Smooth muscle cell (in vitro differentiated cells): ENCODE measurements at regions not wholly inside any gene's neighbourhood (a gene's known extent, or its start where the extent isn't known, plus 50 kb on each side); places are given as distances from the start of the nearest gene placed in this dataset.
"Not testable (repeated sequence)": the region's sequence is repeated elsewhere in the genome, so short reads cannot be mapped to it uniquely, and the experiment has no call there.

Experiments
- DNase-seq: peaks from one replicate; lab custom pipeline; 2025; ENCODE audit not compliant: unreplicated experiment; lab: John Stamatoyannopoulos, UW
- H2AFZ ChIP-seq: fragments of 200-600 bp; sonication (generic); 2 replicates; pipeline ENCODE4 v1.6.0; 2016; ENCODE audit warnings: antibody characterized with exemption, low read depth, mild to moderate bottlenecking
- H3F3A ChIP-seq: fragments of 200-600 bp; sonication (generic); 2 replicates; pipeline ENCODE4 v1.6.0; 2017; ENCODE audit warnings: antibody characterized with exemption, low read depth
- H3K27ac ChIP-seq: fragments of 200-600 bp; sonication (generic); 2 replicates; pipeline ENCODE4 v1.5.1; 2016; ENCODE audit warnings: low read depth, mild to moderate bottlenecking
- H3K27me3 ChIP-seq: fragments of 200-600 bp; sonication (generic); 2 replicates; pipeline ENCODE4 v1.6.1; 2016; ENCODE audit warnings: low read depth, mild to moderate bottlenecking
- H3K36me3 ChIP-seq: fragments of 200-600 bp; sonication (generic); 2 replicates; pipeline ENCODE4 v1.5.1; 2016; ENCODE audit warnings: low read depth
- H3K4me1 ChIP-seq: fragments of 200-600 bp; sonication (generic); 2 replicates; pipeline ENCODE4 v1.5.1; 2016; ENCODE audit warnings: low read depth
- H3K4me2 ChIP-seq: fragments of 200-600 bp; sonication (generic); 2 replicates; pipeline ENCODE4 v1.6.0; 2016; ENCODE audit warnings: mild to moderate bottlenecking
- H3K4me3 ChIP-seq: fragments of 200-600 bp; sonication (generic); 2 replicates; pipeline ENCODE4 v1.5.1; 2016; ENCODE audit warnings: mild to moderate bottlenecking
- H3K79me2 ChIP-seq: fragments of 200-600 bp; sonication (generic); 2 replicates; pipeline ENCODE4 v1.6.0; 2016; ENCODE audit warnings: low read depth, mild to moderate bottlenecking
- H3K9ac ChIP-seq: fragments of 200-600 bp; sonication (generic); 2 replicates; pipeline ENCODE4 v1.6.0; 2016; ENCODE audit warnings: low read depth
- H3K9me3 ChIP-seq: fragments of 200-600 bp; sonication (generic); replicated peaks from 2 replicates; pipeline ENCODE4 v1.5.1; 2016; ENCODE audit warnings: low read depth
- H4K20me1 ChIP-seq: fragments of 200-600 bp; sonication (generic); 2 replicates; pipeline ENCODE4 v1.6.0; 2016; ENCODE audit warnings: low read depth
- CTCF ChIP-seq: fragments of 200-600 bp; sonication (generic); IDR thresholded peaks from 2 replicates; pipeline ENCODE4 v1.5.1; 2017; ENCODE audit warnings: borderline replicate concordance, mild to moderate bottlenecking, antibody characterized with exemption; ENCODE audit not compliant: insufficient read depth, poor library complexity, severe bottlenecking
- WGBS: methylation state at CpG from one replicate; pipeline ENCODE4 v1.1.7; 2016; ENCODE audit warnings: low lambda C conversion rate; 5-methylcytosine and 5-hydroxymethylcytosine counted together

GRCh38 chr16:59455497-59455896 is 721.4 kb upstream of the GOT2 start:
- DNase-seq = no peak
- H3K36me3 ChIP-seq = no peaks in the 10 kb centered on the region
- H3K9ac ChIP-seq = no peak overlapping the region
- no peaks in the 10 kb centered on the region for H3K4me1 ChIP-seq
- no peak overlapping the region for H3K27ac ChIP-seq
- H3K27me3 ChIP-seq = no peaks in the 10 kb centered on the region
- H3K79me2 ChIP-seq = no peaks in the 10 kb centered on the region
- no peaks in the 10 kb centered on the region for H4K20me1 ChIP-seq
- H3K9me3 ChIP-seq = no peaks in the 10 kb centered on the region
- H2AFZ ChIP-seq = no peak overlapping the region
- no peak overlapping the region for H3K4me3 ChIP-seq
- 91% methylated on average over 1 of the region's 1 CpG for WGBS
- TF ChIP-seq CTCF = no peak
- no peak overlapping the region for H3K4me2 ChIP-seq
- H3F3A ChIP-seq = no peaks in the 10 kb centered on the region

GRCh38 chr16:59450513-59450912 is 716.4 kb upstream of the GOT2 start:
- not testable (repeated sequence) for H2AFZ ChIP-seq, H3K9me3 ChIP-seq, H3K4me1 ChIP-seq, H4K20me1 ChIP-seq, H3K9ac ChIP-seq, H3K4me2 ChIP-seq, H3K4me3 ChIP-seq, H3K27me3 ChIP-seq, H3F3A ChIP-seq, H3K79me2 ChIP-seq, DNase-seq, H3K36me3 ChIP-seq, H3K27ac ChIP-seq
- WGBS = 98% methylated on average over 5 of the region's 5 CpGs

- Histone ChIP-seq H3K27ac (no peak overlapping the region), H3K9ac (no peak overlapping the region), H3K27me3 (no peaks in the 10 kb centered on the region), H2AFZ (no peak overlapping the region), H4K20me1 (no peaks in the 10 kb centered on the region), H3K4me2 (no peak overlapping the region), H3F3A (no peaks in the 10 kb centered on the region), H3K4me1 (no peaks in the 10 kb centered on the region), H3K9me3 (no peaks in the 10 kb centered on the region), H3K79me2 (no peaks in the 10 kb centered on the region), H3K36me3 (no peaks in the 10 kb centered on the region), H3K4me3 (no peak overlapping the region)
- TF ChIP-seq CTCF = no peak
- 95% methylated on average over 2 of the region's 2 CpGs for WGBS
- no peak for DNase-seq
Measured at GRCh38 chr16:59440502-59440901, 706.4 kb upstream of the GOT2 start.

- Histone ChIP-seq H3K36me3 (no peaks in the 10 kb centered on the region), H3K4me3 (no peak overlapping the region), H2AFZ (no peak overlapping the region), H3K9me3 (no peaks in the 10 kb centered on the region), H3K4me1 (no peaks in the 10 kb centered on the region), H3K79me2 (no peaks in the 10 kb centered on the region), H4K20me1 (no peaks in the 10 kb centered on the region), H3F3A (no peaks in the 10 kb centered on the region), H3K27ac (no peak overlapping the region), H3K4me2 (no peak overlapping the region), H3K27me3 (no peaks in the 10 kb centered on the region), H3K9ac (no peak overlapping the region)
- no peak for TF ChIP-seq CTCF
- DNase-seq = no peak
- 78% methylated on average over 3 of the region's 3 CpGs for WGBS
Measured at GRCh38 chr16:59432896-59433295, 698.8 kb upstream of the GOT2 start.
